H1 (cell line): ENCODE measurements at regions not wholly inside any gene's neighbourhood (a gene's known extent, or its start where the extent isn't known, plus 50 kb on each side); places are given as distances from the start of the nearest gene placed in this dataset.

ENCODE experiments used
- ATF2 ChIP-seq: IDR thresholded peaks from 2 replicates; pipeline ENCODE4 v1.6.1; 2012; ENCODE audit warnings: low read length, inconsistent platforms
- CBX5 ChIP-seq: fragments of 300-800, 300-1000 bp; sonication (generic); IDR thresholded peaks from 2 replicates; pipeline ENCODE4 v1.7.1; 2016; ENCODE audit warnings: antibody characterized with exemption, low read length, low read depth
- CTCF ChIP-seq, 3 experiments: IDR thresholded peaks; 1 replicate in 2 of 3; 2 replicates in 1 of 3; pipeline versions ENCODE4 v1.5.1 to v1.6.1; 2011; ENCODE audit warnings: low read length in 3 of 3, mild to moderate bottlenecking in 3 of 3, inconsistent platforms in 2 of 3, low read depth in 1 of 3, moderate library complexity in 1 of 3; ENCODE audit not compliant: insufficient read depth in 1 of 3; ENCODE audit errors: control extremely low read depth in 1 of 3
- EP300 ChIP-seq, 2 experiments: IDR thresholded peaks; 1 replicate in 1 of 2; 2 replicates in 1 of 2; pipeline ENCODE4 v1.6.1; 2011 to 2012; ENCODE audit warnings: low read depth in 2 of 2, low read length in 2 of 2, mild to moderate bottlenecking in 2 of 2, borderline replicate concordance in 1 of 2, inconsistent platforms in 1 of 2, moderate library complexity in 1 of 2
- FOSL1 ChIP-seq: IDR thresholded peaks from 2 replicates; pipeline ENCODE4 v1.6.1; 2011; ENCODE audit warnings: mild to moderate bottlenecking, low read depth, low read length, moderate library complexity; ENCODE audit not compliant: insufficient read depth
- POLR2A ChIP-seq, 2 experiments: IDR thresholded peaks; 1 replicate in 1 of 2; 2 replicates in 1 of 2; pipeline ENCODE4 v1.6.1; 2011; ENCODE audit warnings: low read depth in 2 of 2, low read length in 2 of 2, mild to moderate bottlenecking in 2 of 2; ENCODE audit errors: control extremely low read depth in 1 of 2
- TAF1 ChIP-seq: IDR thresholded peaks from 2 replicates; pipeline ENCODE4 v1.6.1; 2011; ENCODE audit warnings: mild to moderate bottlenecking, low read depth, low read length

- TF ChIP-seq CTCF (IDR thresholded peaks at IDR 0.05; ENCODE audit: control extremely low read depth in 1 of 3, insufficient read depth in 1 of 3, low read depth in 1 of 3, low read length in 3 of 3) (no peak), FOSL1 (no peak), TAF1 (no peak), EP300 (IDR thresholded peaks at IDR 0.05; ENCODE audit: borderline replicate concordance in 1 of 2, low read depth in 2 of 2, low read length in 2 of 2) (no peak), CBX5 (no peak), POLR2A (IDR thresholded peaks at IDR 0.05; ENCODE audit: control extremely low read depth in 1 of 2, low read depth in 2 of 2, low read length in 2 of 2) (no peak), ATF2 (no peak)
Measured at GRCh38 chr14:44564908-44565307, 57.8 kb upstream of the FSCB start.
